ENCODE measurements at regions not wholly inside any gene's neighbourhood (a gene's known extent, or its start where the extent isn't known, plus 50 kb on each side); places are given as distances from the start of the nearest gene placed in this dataset.

- DNase-seq, result no peak
These were observed 253.8 kb upstream of the DMD start for GRCh38 chrX:33465137-33465536.

DNA sequence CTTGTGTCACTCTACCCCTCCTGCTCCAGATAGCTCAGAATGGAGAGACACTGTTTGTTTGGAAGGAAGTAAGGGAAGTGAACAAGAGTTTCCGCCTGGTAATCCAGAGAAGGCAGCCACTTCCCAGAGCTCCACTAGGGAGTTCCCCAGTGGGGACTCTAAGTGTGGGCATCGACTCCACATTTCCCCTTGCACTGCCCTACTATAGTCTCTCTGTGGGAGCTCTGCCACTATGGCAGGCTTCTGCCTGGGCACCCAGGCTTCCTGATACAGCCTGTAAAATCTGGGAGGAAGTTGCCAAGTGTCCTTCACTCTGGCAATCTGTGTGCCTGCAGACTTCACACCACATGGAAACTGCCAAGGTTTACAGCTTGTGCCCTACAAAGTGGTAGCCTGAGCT lies 245.8 kb upstream of the DMD start:
- DNase-seq, result no peak

DNA sequence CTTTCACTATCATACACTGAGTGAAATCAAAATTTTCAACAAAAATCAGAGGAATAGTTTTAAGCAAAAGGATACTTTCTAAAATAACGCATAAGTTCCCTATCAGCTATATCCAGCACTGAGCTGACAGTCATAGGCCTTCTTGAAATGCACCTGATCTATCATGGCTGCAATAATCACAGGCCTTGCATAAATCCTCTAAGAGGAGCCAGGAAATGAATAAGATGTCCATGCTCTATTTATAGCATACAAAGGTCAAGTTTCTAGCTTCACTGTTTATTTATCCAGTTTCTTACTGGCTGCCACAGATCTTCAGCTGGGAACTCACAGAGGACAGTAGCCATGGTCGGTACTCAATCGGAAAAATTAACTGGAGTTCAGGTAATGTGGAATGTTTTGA lies 235.9 kb upstream of the DMD start:
- DNase-seq, result no peak

DNA sequence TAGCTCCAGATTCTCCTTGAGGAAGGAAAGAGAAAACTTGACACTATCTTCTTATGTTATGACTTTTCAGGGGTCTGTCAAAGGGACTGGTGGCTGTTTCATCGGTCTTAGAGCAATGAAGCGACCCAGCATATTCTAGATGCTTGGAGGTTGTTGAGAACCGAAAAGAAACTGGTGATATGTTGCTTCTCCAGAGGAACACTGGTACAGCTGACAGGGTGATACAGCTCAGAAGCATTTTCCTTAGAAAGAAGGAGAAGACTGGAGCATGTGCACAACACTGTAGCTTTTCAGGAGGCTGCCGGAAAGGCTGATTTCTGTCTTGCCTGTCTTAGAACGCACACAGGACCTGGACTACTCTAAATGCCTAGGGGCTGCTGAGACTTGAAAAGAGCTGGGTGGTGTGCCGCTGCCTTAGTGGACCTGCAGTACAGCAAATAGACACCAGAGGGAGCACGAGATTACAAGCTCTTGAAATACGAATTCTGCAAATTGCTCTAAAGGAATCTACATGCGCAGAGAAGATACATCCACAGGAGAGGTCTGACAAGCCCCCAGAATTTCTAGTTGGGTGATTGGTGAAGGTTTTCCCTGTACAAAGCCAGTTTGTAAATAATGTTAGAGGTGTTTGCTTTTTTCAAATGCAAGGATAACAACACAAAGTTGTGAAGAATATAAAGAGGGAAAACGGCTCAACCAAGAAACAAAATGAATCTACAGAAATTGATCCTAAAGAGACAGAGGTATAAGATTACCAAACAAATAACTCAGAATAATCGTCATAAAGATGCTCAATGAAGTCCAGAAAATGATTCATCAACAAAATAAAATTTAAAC lies 223.1 kb upstream of the DMD start:
- peak; percentile 3 for DNase-seq

DNA sequence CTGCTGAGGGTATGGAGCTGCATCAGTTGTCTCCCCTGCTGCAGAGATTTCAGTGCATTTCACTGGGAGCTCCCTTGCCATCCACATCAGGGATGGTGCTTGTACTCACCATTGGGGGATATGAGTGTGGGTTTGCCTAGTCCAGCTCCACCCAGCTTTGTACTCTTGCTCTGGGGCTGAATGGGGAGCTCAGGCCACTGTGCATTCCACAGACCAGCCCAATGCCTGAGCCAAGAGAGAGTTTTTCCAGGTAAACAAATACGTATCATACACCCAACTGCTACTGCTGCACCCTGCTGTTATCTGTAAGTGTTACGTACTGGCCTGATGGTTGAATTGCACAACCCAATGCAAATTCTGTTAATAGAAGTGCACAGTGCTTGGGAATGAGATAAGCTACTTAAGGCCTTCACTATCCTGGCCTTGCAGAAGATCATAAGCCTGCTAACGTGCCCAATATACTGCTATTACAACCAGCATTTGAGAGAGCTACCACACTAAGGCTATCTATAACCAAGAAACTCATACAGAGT lies 205.0 kb upstream of the DMD start:
- no peak for DNase-seq

- no peak for DNase-seq
These were observed 204.1 kb upstream of the DMD start for GRCh38 chrX:33415459-33415858.

DNA sequence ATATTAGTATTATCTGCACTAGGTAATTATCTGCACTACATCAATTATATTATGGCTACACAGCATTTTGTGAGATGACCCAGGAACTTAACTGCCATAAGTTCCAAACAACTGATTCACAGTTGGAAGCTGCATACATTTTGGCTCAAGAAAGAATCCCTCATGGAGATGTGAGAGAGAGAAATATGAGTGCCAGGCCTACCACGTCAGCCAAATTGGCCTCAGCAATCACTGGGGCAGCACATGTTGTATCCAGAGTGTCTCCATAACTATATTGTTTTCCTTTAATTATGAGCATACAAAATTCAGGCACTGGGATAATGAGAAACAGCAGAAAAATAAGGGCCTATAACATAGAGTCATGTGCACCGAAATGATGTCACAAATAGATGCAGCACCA lies 174.2 kb upstream of the DMD start:
- DNase-seq, result no peak

DNA sequence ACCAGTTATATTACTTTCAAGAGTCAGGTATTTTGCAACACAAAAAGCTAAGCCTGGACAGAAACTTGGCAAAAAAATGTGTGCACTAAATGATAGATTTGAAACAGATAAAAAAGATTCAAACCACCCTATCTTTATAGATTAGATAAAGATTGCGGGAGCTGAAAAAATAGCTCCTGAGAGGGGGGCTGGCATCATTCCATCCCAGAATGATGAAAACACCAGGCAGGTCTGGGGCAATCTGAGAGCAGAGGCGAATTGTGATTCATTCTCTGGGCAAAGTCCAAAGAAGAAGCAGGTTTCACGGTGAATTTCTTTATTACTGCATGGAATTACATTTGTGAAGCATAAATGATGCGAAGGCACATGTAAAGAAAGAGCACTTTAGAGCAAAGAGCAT lies 168.5 kb upstream of the DMD start:
- DNase-seq, result no peak

- DNase-seq, result no peak
These were observed 146.3 kb upstream of the DMD start for GRCh38 chrX:33357606-33358005.

- DNase-seq, result no peak
These were observed 127.9 kb upstream of the DMD start for GRCh38 chrX:33339219-33339618.

- no peak for DNase-seq
These were observed 125.4 kb upstream of the DMD start for GRCh38 chrX:33336783-33337182.

DNA sequence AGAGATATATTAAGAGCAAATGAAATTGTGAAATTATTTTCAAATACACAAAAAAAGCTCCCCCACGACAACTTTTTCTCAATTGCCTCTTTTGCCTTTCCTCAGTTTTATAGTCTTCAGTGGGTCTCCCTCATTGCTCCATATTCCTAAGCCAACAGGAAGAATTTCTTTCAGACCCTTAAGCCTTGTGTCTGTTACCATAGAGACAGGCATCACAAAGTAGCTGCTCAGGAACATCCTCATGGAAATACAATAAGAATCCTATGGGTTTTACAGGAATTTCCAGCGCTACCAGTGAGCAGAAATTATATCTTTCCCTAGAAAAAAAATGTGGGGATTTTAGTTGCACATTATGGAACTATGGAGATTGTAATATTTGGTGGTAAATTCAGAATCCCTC lies 121.9 kb upstream of the DMD start:
- no peak for DNase-seq

GRCh38 chrX:33330798-33331197 lies 119.4 kb upstream of the DMD start:
- DNase-seq, result no peak

GRCh38 chrX:33324099-33324498 lies 112.8 kb upstream of the DMD start:
- DNase-seq, result no peak

DNA sequence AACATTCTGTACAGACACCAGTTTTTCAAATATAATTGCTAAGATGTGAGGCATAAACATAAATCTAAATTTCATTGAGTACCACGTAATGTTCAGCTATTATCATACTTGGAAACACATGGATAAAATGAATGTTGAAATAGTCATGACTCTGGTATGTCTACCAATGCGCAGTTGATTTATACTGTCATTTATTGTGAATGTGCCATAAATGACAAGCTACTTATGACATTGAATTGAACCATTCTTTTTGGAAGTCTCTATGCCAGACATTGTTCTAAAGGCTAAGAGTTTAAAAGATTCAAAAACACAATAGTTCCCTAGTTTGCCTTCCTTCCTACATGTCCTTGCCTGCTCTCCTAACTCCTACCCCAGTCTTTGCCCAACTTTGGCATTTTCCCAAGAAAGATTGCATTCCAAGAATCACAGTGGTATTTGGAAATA lies 96.6 kb upstream of the DMD start:
- DNase-seq, result no peak

GRCh38 chrX:33298622-33299021 lies 87.3 kb upstream of the DMD start:
- no peak for DNase-seq

DNA sequence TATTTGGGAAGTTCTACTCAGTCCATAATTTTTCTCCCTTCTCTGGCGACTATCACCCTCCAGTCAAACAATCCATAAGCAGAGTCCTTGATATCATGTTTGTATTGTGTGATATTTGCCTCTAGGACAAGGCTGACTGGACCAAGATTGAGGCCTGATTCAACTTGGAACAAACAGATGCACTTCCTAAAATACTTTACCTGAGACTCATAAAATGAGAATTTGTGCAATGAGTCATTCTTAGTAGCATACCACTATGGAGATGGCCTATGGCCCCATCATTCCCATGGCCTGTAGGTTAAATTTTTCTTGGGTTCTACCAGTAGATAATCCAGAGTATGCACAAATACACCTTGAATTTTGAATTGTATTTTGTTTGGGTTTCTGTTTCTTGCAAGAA lies 74.2 kb upstream of the DMD start:
- no peak for DNase-seq

GRCh38 chrX:33277046-33277445 lies 65.7 kb upstream of the DMD start:
- no peak for DNase-seq

GRCh38 chrX:33273535-33273934 lies 62.2 kb upstream of the DMD start:
- no peak for DNase-seq

GRCh38 chrX:33272986-33273385 lies 61.6 kb upstream of the DMD start:
- no peak for DNase-seq
